ENCODE measurements at regions not wholly inside any gene's neighbourhood (a gene's known extent, or its start where the extent isn't known, plus 50 kb on each side); places are given as distances from the start of the nearest gene placed in this dataset.

DNA sequence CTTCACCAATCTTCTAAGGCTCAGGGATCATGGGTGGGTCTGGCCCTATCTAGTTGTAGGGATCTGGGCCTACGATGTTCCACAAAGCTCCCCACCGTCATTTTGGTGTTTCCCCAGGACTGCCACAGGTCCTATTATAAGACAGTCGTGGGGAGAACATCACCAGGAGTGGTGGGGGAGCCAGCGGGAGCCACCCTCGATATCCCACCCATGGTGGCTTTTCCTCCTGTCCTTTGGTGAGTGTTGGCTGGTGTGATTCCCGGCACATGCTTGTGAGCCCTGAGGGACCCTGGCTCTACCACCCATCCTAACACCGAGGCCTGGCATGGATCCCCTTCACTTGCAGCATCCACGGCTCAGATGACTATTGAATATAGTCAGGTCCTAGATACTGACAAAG lies 247.4 kb downstream of the ACTR3B start:
- Histone ChIP-seq H3K4me2 (ENCODE audit: insufficient read depth, low read length, poor library complexity, severe bottlenecking) (no peak overlapping the region), H3K9ac (ENCODE audit: low read depth, low read length, poor library complexity) (no peak overlapping the region), H2BK12ac (ENCODE audit: low read length) (no peak overlapping the region), H3K4me3 (ENCODE audit: low read length in 2 of 2) (no peak overlapping the region), H2AFZ (ENCODE audit: low read length) (no peak overlapping the region), H2BK120ac (ENCODE audit: low read depth, low read length) (no peak overlapping the region), H4K91ac (ENCODE audit: low read depth, low read length, poor library complexity) (no peak overlapping the region), H3K14ac (ENCODE audit: low read length) (no peak overlapping the region), H3K27me3 (ENCODE audit: control insufficient read depth in 3 of 3, insufficient read depth in 3 of 3, low read depth in 1 of 3, low read length in 3 of 3) (peaks cover 0 to 3% (median 0%) of the 10 kb centered on the region in 3 experiments), H3K27ac (replicated peaks; ENCODE audit: low read length) (no peak overlapping the region), H3K23ac (ENCODE audit: low read depth, low read length, poor library complexity) (no peak overlapping the region), H4K8ac (ENCODE audit: low read depth, low read length) (no peak overlapping the region), H3K36me3 (replicated peaks in 1 of 2; ENCODE audit: control insufficient read depth in 2 of 2, insufficient read depth in 2 of 2, low read length in 2 of 2) (no peaks in the 10 kb centered on the region), H3K4me1 (ENCODE audit: control insufficient read depth in 2 of 2, insufficient read depth in 1 of 2, low read depth in 1 of 2, low read length in 2 of 2) (peaks cover 0 to 2% of the 10 kb centered on the region in 2 donors), H2BK5ac (ENCODE audit: low read length) (no peak overlapping the region), H2AK5ac (ENCODE audit: low read depth, low read length) (no peak overlapping the region), H3K79me1 (ENCODE audit: low read depth, low read length) (no peaks in the 10 kb centered on the region), H3K9me3 (replicated peaks in 1 of 2; ENCODE audit: control insufficient read depth in 2 of 2, insufficient read depth in 1 of 2, low read depth in 1 of 2, low read length in 2 of 2) (peaks cover 0 to 2% of the 10 kb centered on the region in 2 donors), H2BK15ac (ENCODE audit: low read length) (no peak overlapping the region), H3K18ac (ENCODE audit: low read length) (no peak overlapping the region), H3K4ac (ENCODE audit: low read length) (no peak overlapping the region)
- no CpG with 5 or more reads among the region's 8 CpGs for WGBS, 2 donors (ENCODE audit: extremely low coverage in 2 of 2, insufficient read length in 2 of 2, insufficient replicate concordance in 1 of 2)
- DNase-seq (ENCODE audit: low spot score): no peak

DNA sequence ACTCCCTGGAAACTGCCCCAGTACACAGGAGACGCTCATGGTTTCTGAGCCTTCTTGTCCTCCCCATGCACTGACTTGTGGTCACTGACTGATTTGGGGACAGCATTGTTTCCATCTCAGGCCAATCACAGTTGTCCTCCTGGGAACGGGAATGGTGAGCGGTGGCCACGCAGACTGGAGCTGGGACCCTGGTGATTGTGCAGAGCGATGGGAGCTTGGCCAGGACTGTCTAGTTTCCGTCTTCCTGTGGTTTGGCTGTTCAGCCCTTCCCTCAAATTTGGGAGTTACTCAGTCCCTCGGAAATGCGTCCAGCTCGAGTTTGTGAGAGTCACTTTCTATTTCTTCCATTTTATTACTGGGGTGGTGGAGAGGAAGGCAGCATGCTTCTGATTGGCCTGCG lies 250.9 kb downstream of the ACTR3B start:
- Histone ChIP-seq H3K36me3 (replicated peaks in 1 of 2; ENCODE audit: control insufficient read depth in 2 of 2, insufficient read depth in 2 of 2, low read length in 2 of 2) (no peaks in the 10 kb centered on the region), H3K27me3 (ENCODE audit: control insufficient read depth in 3 of 3, insufficient read depth in 3 of 3, low read depth in 1 of 3, low read length in 3 of 3) (peaks cover 0 to 3% (median 0%) of the 10 kb centered on the region in 3 experiments), H3K9ac (ENCODE audit: low read depth, low read length, poor library complexity) (no peak overlapping the region), H2BK12ac (ENCODE audit: low read length) (no peak overlapping the region), H4K8ac (ENCODE audit: low read depth, low read length) (no peak overlapping the region), H3K4ac (ENCODE audit: low read length) (no peak overlapping the region), H2AFZ (ENCODE audit: low read length) (no peak overlapping the region), H3K27ac (replicated peaks; ENCODE audit: low read length) (no peak overlapping the region), H3K4me3 (ENCODE audit: low read length in 2 of 2) (no peak overlapping the region), H3K79me1 (ENCODE audit: low read depth, low read length) (no peaks in the 10 kb centered on the region), H2BK15ac (ENCODE audit: low read length) (peak overlapping the region; percentile 23), H3K23ac (ENCODE audit: low read depth, low read length, poor library complexity) (no peak overlapping the region), H3K9me3 (replicated peaks in 1 of 2; ENCODE audit: control insufficient read depth in 2 of 2, insufficient read depth in 1 of 2, low read depth in 1 of 2, low read length in 2 of 2) (peaks cover 0 to 2% of the 10 kb centered on the region in 2 donors), H2BK5ac (ENCODE audit: low read length) (no peak overlapping the region), H3K14ac (ENCODE audit: low read length) (no peak overlapping the region), H2AK5ac (ENCODE audit: low read depth, low read length) (peak overlapping the region; percentile 1), H3K4me1 (ENCODE audit: control insufficient read depth in 2 of 2, insufficient read depth in 1 of 2, low read depth in 1 of 2, low read length in 2 of 2) (no peaks in the 10 kb centered on the region), H3K4me2 (ENCODE audit: insufficient read depth, low read length, poor library complexity, severe bottlenecking) (no peak overlapping the region), H3K18ac (ENCODE audit: low read length) (peak overlapping the region; percentile 15), H2BK120ac (ENCODE audit: low read depth, low read length) (no peak overlapping the region), H4K91ac (ENCODE audit: low read depth, low read length, poor library complexity) (no peak overlapping the region)
- no CpG with 5 or more reads among the region's 10 CpGs for WGBS, 2 donors (ENCODE audit: extremely low coverage in 2 of 2, insufficient read length in 2 of 2, insufficient replicate concordance in 1 of 2)
- DNase-seq (ENCODE audit: low spot score): no peak

DNA sequence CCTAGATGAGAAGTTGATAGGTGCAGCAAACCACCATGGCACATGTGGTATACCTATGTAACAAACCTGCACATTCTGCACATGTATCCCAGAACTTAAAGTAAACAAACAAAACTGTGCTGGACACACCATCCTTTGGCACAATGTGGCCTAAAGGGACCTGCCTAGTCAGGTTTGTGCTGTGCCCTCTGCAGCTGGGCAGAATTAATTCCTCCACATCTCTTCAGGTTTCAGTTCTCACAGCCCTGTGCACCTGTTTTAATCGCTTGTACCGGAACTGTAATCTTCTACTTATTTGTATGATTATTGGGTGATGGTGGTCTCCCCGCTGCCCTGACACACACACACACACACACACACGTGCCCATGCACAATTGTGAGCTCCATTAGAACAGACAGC lies 252.7 kb downstream of the ACTR3B start:
- Histone ChIP-seq H4K8ac (ENCODE audit: low read depth, low read length) (no peak overlapping the region), H3K4ac (ENCODE audit: low read length) (no peak overlapping the region), H3K18ac (ENCODE audit: low read length) (no peak overlapping the region), H2BK12ac (ENCODE audit: low read length) (no peak overlapping the region), H3K27ac (replicated peaks; ENCODE audit: low read length) (no peak overlapping the region), H3K9ac (ENCODE audit: low read depth, low read length, poor library complexity) (no peak overlapping the region), H2BK5ac (ENCODE audit: low read length) (no peak overlapping the region), H3K36me3 (replicated peaks in 1 of 2; ENCODE audit: control insufficient read depth in 2 of 2, insufficient read depth in 2 of 2, low read length in 2 of 2) (no peaks in the 10 kb centered on the region), H4K91ac (ENCODE audit: low read depth, low read length, poor library complexity) (no peak overlapping the region), H3K23ac (ENCODE audit: low read depth, low read length, poor library complexity) (no peak overlapping the region), H3K9me3 (replicated peaks in 1 of 2; ENCODE audit: control insufficient read depth in 2 of 2, insufficient read depth in 1 of 2, low read depth in 1 of 2, low read length in 2 of 2) (peaks cover 0 to 2% of the 10 kb centered on the region in 2 donors), H3K4me2 (ENCODE audit: insufficient read depth, low read length, poor library complexity, severe bottlenecking) (no peak overlapping the region), H3K4me1 (ENCODE audit: control insufficient read depth in 2 of 2, insufficient read depth in 1 of 2, low read depth in 1 of 2, low read length in 2 of 2) (no peaks in the 10 kb centered on the region), H3K4me3 (ENCODE audit: low read length in 2 of 2) (no peak overlapping the region), H3K14ac (ENCODE audit: low read length) (no peak overlapping the region), H2AFZ (ENCODE audit: low read length) (no peak overlapping the region), H2BK15ac (ENCODE audit: low read length) (no peak overlapping the region), H3K79me1 (ENCODE audit: low read depth, low read length) (no peaks in the 10 kb centered on the region), H2AK5ac (ENCODE audit: low read depth, low read length) (no peak overlapping the region), H2BK120ac (ENCODE audit: low read depth, low read length) (no peak overlapping the region), H3K27me3 (ENCODE audit: control insufficient read depth in 3 of 3, insufficient read depth in 3 of 3, low read depth in 1 of 3, low read length in 3 of 3) (no peaks in the 10 kb centered on the region)
- DNase-seq (ENCODE audit: low spot score): no peak
- WGBS, 2 donors (ENCODE audit: extremely low coverage in 2 of 2, insufficient read length in 2 of 2, insufficient replicate concordance in 1 of 2): no CpG with 5 or more reads among the region's 4 CpGs

DNA sequence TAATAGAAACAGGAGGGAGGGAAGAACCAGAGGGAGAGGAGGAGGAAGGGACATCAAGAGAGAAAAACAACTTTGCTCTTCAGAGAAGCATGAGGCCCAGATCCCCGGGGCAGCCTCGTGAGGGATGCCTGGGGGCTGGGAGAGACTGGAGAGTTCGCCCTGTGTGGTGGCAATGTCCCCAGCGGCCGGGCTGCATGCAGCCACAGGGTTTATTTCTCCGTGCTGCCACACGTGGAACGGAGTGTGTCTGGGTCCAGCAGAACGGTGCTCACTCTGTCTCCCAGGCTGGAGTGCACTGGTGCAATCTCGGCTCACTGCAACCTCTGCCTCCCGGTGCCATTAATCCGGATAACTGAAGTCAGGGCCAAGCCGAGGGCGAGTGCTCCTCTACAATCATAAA lies 257.7 kb downstream of the ACTR3B start:
- no peak overlapping the region for H4K91ac ChIP-seq (ENCODE audit: low read depth, low read length, poor library complexity)
- no peak overlapping the region for H3K23ac ChIP-seq (ENCODE audit: low read depth, low read length, poor library complexity)
- H3K27ac ChIP-seq (replicated peaks; ENCODE audit: low read length): no peak overlapping the region
- no peak overlapping the region for H2AK5ac ChIP-seq (ENCODE audit: low read depth, low read length)
- no peak overlapping the region for H3K14ac ChIP-seq (ENCODE audit: low read length)
- H2AFZ ChIP-seq (ENCODE audit: low read length): no peak overlapping the region
- DNase-seq (ENCODE audit: low spot score): no peak
- H3K79me1 ChIP-seq (ENCODE audit: low read depth, low read length): no peaks in the 10 kb centered on the region
- H3K9me3 ChIP-seq (replicated peaks in 1 of 2; ENCODE audit: control insufficient read depth in 2 of 2, insufficient read depth in 1 of 2, low read depth in 1 of 2, low read length in 2 of 2): no peaks in the 10 kb centered on the region
- no peak overlapping the region for H2BK5ac ChIP-seq (ENCODE audit: low read length)
- no peaks in the 10 kb centered on the region for H3K36me3 ChIP-seq (replicated peaks in 1 of 2; ENCODE audit: control insufficient read depth in 2 of 2, insufficient read depth in 2 of 2, low read length in 2 of 2)
- no peak overlapping the region for H3K4me3 ChIP-seq (ENCODE audit: low read length in 2 of 2)
- no peak overlapping the region for H2BK120ac ChIP-seq (ENCODE audit: low read depth, low read length)
- H3K18ac ChIP-seq (ENCODE audit: low read length): no peak overlapping the region
- H4K8ac ChIP-seq (ENCODE audit: low read depth, low read length): peak overlapping the region; percentile 21
- no peaks in the 10 kb centered on the region for H3K27me3 ChIP-seq (ENCODE audit: control insufficient read depth in 3 of 3, insufficient read depth in 3 of 3, low read depth in 1 of 3, low read length in 3 of 3)
- peak overlapping the region; percentile 81 for H2BK12ac ChIP-seq (ENCODE audit: low read length)
- no peak overlapping the region for H3K9ac ChIP-seq (ENCODE audit: low read depth, low read length, poor library complexity)
- no peak overlapping the region for H3K4ac ChIP-seq (ENCODE audit: low read length)
- peak overlapping the region; percentile 38 for H2BK15ac ChIP-seq (ENCODE audit: low read length)
- H3K4me2 ChIP-seq (ENCODE audit: insufficient read depth, low read length, poor library complexity, severe bottlenecking): no peak overlapping the region
- no CpG with 5 or more reads among the region's 14 CpGs for WGBS, 2 donors (ENCODE audit: extremely low coverage in 2 of 2, insufficient read length in 2 of 2, insufficient replicate concordance in 1 of 2)
- H3K4me1 ChIP-seq (ENCODE audit: control insufficient read depth in 2 of 2, insufficient read depth in 1 of 2, low read depth in 1 of 2, low read length in 2 of 2): no peaks in the 10 kb centered on the region

Data from neuronal stem cell (in vitro differentiated cells).